B cell (primary cell): ENCODE measurements at regions not wholly inside any gene's neighbourhood (a gene's known extent, or its start where the extent isn't known, plus 50 kb on each side); places are given as distances from the start of the nearest gene placed in this dataset.

Experiments
- CTCF ChIP-seq: fragments of 200-600 bp; IDR thresholded peaks from one replicate; pipeline ENCODE4 v1.8.0; 2022; ENCODE audit warnings: antibody characterized with exemption, mild to moderate bottlenecking
- EZH2 ChIP-seq: IDR thresholded peaks from 2 replicates; pipeline ENCODE4 v1.6.1; 2012; ENCODE audit warnings: borderline replicate concordance, low read depth, mild to moderate bottlenecking, moderate library complexity, low read length; ENCODE audit not compliant: insufficient read depth, poor library complexity, severe bottlenecking

GRCh38 chr12:89156862-89157262 lies 195.4 kb downstream of the DUSP6 start:
- TF ChIP-seq CTCF, result no peak
- TF ChIP-seq EZH2, result no peak
